ENCODE measurements at regions not wholly inside any gene's neighbourhood (a gene's known extent, or its start where the extent isn't known, plus 50 kb on each side); places are given as distances from the start of the nearest gene placed in this dataset.

DNA sequence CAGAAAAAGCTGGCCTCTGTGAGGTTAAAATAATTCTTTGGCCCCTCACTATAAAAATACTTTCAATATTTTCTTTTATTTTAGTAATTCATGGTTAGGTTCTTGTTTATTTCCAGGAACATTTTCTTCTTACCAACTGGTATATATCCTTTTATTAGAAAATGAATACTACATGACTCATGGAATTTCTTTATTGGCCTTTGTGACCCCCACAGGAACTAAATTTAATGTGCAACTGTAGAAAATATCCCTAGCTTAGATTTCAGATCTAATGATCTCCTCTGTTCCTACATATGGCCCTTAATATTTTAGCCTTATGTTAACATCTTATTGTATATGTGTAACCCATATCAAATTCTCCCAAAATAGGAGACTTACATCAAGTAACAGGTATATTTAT, 429.9 kb downstream of the NR2F1-AS1 start:
- TF ChIP-seq, protein P1, sequence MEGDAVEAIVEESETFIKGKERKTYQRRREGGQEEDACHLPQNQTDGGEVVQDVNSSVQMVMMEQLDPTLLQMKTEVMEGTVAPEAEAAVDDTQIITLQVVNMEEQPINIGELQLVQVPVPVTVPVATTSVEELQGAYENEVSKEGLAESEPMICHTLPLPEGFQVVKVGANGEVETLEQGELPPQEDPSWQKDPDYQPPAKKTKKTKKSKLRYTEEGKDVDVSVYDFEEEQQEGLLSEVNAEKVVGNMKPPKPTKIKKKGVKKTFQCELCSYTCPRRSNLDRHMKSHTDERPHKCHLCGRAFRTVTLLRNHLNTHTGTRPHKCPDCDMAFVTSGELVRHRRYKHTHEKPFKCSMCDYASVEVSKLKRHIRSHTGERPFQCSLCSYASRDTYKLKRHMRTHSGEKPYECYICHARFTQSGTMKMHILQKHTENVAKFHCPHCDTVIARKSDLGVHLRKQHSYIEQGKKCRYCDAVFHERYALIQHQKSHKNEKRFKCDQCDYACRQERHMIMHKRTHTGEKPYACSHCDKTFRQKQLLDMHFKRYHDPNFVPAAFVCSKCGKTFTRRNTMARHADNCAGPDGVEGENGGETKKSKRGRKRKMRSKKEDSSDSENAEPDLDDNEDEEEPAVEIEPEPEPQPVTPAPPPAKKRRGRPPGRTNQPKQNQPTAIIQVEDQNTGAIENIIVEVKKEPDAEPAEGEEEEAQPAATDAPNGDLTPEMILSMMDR (IDR thresholded peaks at IDR 0.05; ENCODE audit: low read depth, low read length, poor library complexity, severe bottlenecking), result no peak
- TF ChIP-seq EZH2phosphoT487 (IDR thresholded peaks at IDR 0.05; ENCODE audit: borderline replicate concordance, low read length), result no peak
- no peak overlapping the region for H3K27ac ChIP-seq (ENCODE audit: low read depth, low read length)
- no peaks in the 10 kb centered on the region for H4K20me1 ChIP-seq (ENCODE audit: control insufficient read depth, insufficient read depth, low read depth, low read length)
- H3K9me3 ChIP-seq (ENCODE audit: control insufficient read depth, insufficient read depth, low read length), result no peaks in the 10 kb centered on the region
- H3K4me1 ChIP-seq (ENCODE audit: control insufficient read depth, low read length), result no peaks in the 10 kb centered on the region
- no peak overlapping the region for H3K4me3 ChIP-seq (ENCODE audit: low read length)
- H3F3A ChIP-seq (ENCODE audit: control insufficient read depth, insufficient read depth), result no peaks in the 10 kb centered on the region
- no peak overlapping the region for H3K4me2 ChIP-seq (ENCODE audit: low read length)
- no peaks in the 10 kb centered on the region for H3K36me3 ChIP-seq (ENCODE audit: control insufficient read depth, low read length)
- no peaks in the 10 kb centered on the region for H3K79me2 ChIP-seq (ENCODE audit: control insufficient read depth, low read length)
- H3K27me3 ChIP-seq (ENCODE audit: control insufficient read depth, low read length), result no peaks in the 10 kb centered on the region
- H3K9me2 ChIP-seq (replicated peaks; ENCODE audit: control insufficient read depth, low read length), result no peaks in the 10 kb centered on the region; the same call in 1 of the 2 replicates

DNA sequence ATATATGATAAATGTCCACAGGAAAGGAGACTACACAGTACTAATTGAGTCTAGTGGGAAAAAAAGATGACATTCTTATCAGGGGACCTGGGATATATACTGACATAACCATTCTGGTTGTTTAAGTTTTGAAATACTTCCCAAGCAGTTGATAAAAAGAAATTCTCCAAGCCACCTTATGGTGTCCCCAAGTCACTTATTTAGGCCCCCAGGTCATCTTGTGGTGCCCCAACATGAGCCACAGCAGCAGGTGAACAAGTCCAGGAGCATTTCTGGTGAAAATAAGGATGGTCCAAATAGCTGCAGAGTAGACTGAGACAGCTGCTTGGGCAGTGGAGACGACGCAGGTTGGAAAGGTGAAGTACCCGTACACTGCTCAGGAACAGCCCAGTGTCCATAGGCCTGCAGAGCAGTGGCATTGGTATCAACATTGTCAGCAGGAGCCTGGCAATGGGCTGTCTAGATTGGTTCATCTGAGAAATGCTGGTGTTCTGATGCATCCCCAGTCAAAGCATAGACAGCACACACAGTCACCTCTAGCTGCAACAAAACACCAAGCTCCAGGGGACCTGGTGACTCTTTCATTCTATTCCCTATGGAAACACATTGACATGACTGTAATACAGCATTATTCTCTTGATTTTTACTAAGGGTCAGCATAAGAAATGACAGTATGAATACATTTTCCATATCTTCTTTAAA, 430.6 kb downstream of the NR2F1-AS1 start:
- Histone ChIP-seq H3K4me3 (ENCODE audit: low read length) (no peak overlapping the region), H3K4me2 (ENCODE audit: low read length) (no peak overlapping the region), H3K9me3 (ENCODE audit: control insufficient read depth, insufficient read depth, low read length) (no peaks in the 10 kb centered on the region), H3K9me2 (replicated peaks; ENCODE audit: control insufficient read depth, low read length) (no peaks in the 10 kb centered on the region; the same call in 1 of the 2 replicates), H3K27ac (ENCODE audit: low read depth, low read length) (no peak overlapping the region), H3K36me3 (ENCODE audit: control insufficient read depth, low read length) (no peaks in the 10 kb centered on the region), H3K4me1 (ENCODE audit: control insufficient read depth, low read length) (no peaks in the 10 kb centered on the region), H3K79me2 (ENCODE audit: control insufficient read depth, low read length) (no peaks in the 10 kb centered on the region), H3F3A (ENCODE audit: control insufficient read depth, insufficient read depth) (no peaks in the 10 kb centered on the region), H3K27me3 (ENCODE audit: control insufficient read depth, low read length) (no peaks in the 10 kb centered on the region), H4K20me1 (ENCODE audit: control insufficient read depth, insufficient read depth, low read depth, low read length) (no peaks in the 10 kb centered on the region)
- TF ChIP-seq EZH2phosphoT487 (IDR thresholded peaks at IDR 0.05; ENCODE audit: borderline replicate concordance, low read length), result no peak
- TF ChIP-seq, protein P1 (IDR thresholded peaks at IDR 0.05; ENCODE audit: low read depth, low read length, poor library complexity, severe bottlenecking), result no peak

DNA sequence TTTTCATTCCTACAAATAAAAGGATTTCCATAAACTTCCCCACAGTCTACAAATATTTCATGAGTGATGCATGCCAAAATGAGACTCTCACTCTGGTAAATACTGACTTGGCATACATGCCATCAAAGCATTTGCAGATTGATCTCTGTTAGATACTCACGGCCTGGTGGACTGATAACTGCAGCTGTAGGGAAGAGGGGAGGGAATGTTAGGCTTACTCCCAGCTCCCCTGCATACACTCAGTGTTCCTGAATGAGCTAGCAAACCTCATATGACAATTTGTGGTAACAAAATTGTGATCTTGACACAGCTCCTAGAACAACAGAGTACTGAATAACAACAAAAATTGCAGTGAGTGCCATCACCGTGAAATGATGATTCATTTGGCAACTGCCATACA, 435.3 kb downstream of the NR2F1-AS1 start:
- H4K20me1 ChIP-seq (ENCODE audit: control insufficient read depth, insufficient read depth, low read depth, low read length), result no peaks in the 10 kb centered on the region
- H3K27ac ChIP-seq (ENCODE audit: low read depth, low read length), result no peak overlapping the region
- no peaks in the 10 kb centered on the region for H3K9me3 ChIP-seq (ENCODE audit: control insufficient read depth, insufficient read depth, low read length)
- H3K9me2 ChIP-seq (replicated peaks; ENCODE audit: control insufficient read depth, low read length), result no peaks in the 10 kb centered on the region; the same call in 1 of the 2 replicates
- H3K4me3 ChIP-seq (ENCODE audit: low read length), result no peak overlapping the region
- H3F3A ChIP-seq (ENCODE audit: control insufficient read depth, insufficient read depth), result no peaks in the 10 kb centered on the region
- TF ChIP-seq EZH2phosphoT487 (IDR thresholded peaks at IDR 0.05; ENCODE audit: borderline replicate concordance, low read length), result no peak
- TF ChIP-seq, protein P1 (IDR thresholded peaks at IDR 0.05; ENCODE audit: low read depth, low read length, poor library complexity, severe bottlenecking), result no peak
- H3K36me3 ChIP-seq (ENCODE audit: control insufficient read depth, low read length), result no peaks in the 10 kb centered on the region
- no peaks in the 10 kb centered on the region for H3K27me3 ChIP-seq (ENCODE audit: control insufficient read depth, low read length)
- no peaks in the 10 kb centered on the region for H3K4me1 ChIP-seq (ENCODE audit: control insufficient read depth, low read length)
- no peaks in the 10 kb centered on the region for H3K79me2 ChIP-seq (ENCODE audit: control insufficient read depth, low read length)
- H3K4me2 ChIP-seq (ENCODE audit: low read length), result no peak overlapping the region

Measured in DOHH2 (cell line).